GM12892 (cell line): ENCODE measurements at regions not wholly inside any gene's neighbourhood (a gene's known extent, or its start where the extent isn't known, plus 50 kb on each side); places are given as distances from the start of the nearest gene placed in this dataset.

Source experiments
- POLR2A ChIP-seq: IDR thresholded peaks from 2 replicates; pipeline ENCODE4 v1.6.1; 2011; ENCODE audit warnings: low read depth, low read length, control low read depth
- POLR2AphosphoS5 ChIP-seq: IDR thresholded peaks from 2 replicates; pipeline ENCODE4 v1.6.1; 2011; ENCODE audit warnings: low read depth, low read length, control low read depth
- TAF1 ChIP-seq: IDR thresholded peaks from 2 replicates; pipeline ENCODE4 v1.6.1; 2011; ENCODE audit warnings: low read depth, mild to moderate bottlenecking, control low read depth, low read length, borderline replicate concordance

GRCh38 chr1:193524616-193525015, 338.2 kb upstream of the B3GALT2 start:
- no peak for TF ChIP-seq POLR2A
- no peak for TF ChIP-seq POLR2AphosphoS5
- TF ChIP-seq TAF1, result no peak
